ENCODE measurements at regions not wholly inside any gene's neighbourhood (a gene's known extent, or its start where the extent isn't known, plus 50 kb on each side); places are given as distances from the start of the nearest gene placed in this dataset.
A peak's percentile ranks its signal among the peaks of the same experiment; 100 is the strongest.

DNA sequence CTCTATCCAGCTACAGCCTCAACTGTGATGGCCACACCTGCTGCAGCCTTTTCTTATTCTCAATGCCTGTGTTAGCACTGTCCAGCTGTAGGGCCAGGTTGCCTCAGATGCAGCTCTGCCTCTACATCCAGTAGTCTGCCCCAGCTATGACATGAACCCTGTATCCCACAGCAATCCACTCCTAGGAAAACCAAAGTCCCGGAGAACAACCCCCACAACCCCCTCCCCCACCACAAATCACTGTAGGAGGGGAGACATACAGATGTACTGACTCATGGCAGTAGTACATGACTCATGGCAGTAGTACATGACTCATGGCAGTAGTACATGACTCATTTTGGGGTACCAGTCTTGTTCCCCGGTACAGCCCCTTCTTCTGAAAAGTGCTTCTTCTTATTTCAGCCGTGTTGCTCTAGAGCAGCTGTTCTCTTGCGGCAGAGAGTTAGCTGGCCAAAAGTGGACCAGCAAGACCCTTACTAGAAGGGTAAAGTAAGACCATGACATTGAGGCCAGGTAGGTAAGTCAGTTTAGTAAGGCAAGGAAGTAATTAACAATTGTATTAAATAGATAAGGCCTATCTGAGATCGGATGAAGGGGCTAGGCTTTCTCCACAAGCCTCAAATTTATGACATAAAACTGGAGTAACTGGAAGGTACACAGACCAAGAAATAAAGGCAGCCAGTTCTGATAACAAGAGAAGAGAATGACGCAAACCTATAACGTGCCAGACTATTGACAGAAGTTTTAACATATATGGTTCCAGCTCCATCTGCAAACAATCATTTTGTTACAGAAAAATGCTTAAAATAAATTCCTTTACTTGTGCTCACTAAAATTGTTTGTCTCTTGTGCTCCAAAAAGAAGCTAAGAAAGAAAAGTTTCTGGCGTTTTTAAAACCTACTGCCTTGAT, 221.4 kb downstream of the TACR3 start:
- Histone ChIP-seq H3K9ac (ENCODE audit: control insufficient read depth, insufficient read depth, low read length) (no peak overlapping the region), H3K79me2 (ENCODE audit: control insufficient read depth, insufficient read depth, low read length) (no peaks in the 10 kb centered on the region), H3K4me2 (ENCODE audit: control insufficient read depth, insufficient read depth) (peak overlapping the region; percentile 66), H3K36me3 (ENCODE audit: control insufficient read depth in 2 of 2, insufficient read depth in 2 of 2, low read length in 1 of 2) (no peaks in the 10 kb centered on the region), H3K9me3 (replicated peaks; ENCODE audit: control insufficient read depth, insufficient read depth, low read length) (no peaks in the 10 kb centered on the region; the same call in 2 of the 3 replicates), H2AFZ (ENCODE audit: control insufficient read depth, low read depth, low read length) (no peak overlapping the region), H3K4me3 (no peak overlapping the region), H3K27me3 (replicated peaks in 1 of 2; ENCODE audit: control insufficient read depth in 2 of 2, insufficient read depth in 2 of 2, low read length in 1 of 2) (no peaks in the 10 kb centered on the region), H3K4me1 (ENCODE audit: control insufficient read depth, insufficient read depth, low read length) (peaks cover 16% of the 10 kb centered on the region), H4K20me1 (ENCODE audit: control insufficient read depth, insufficient read depth) (no peaks in the 10 kb centered on the region), H3K27ac (ENCODE audit: control insufficient read depth, insufficient read depth) (peak overlapping the region; percentile 6; the same call in 1 of the 2 replicates)
- 1% methylated on average over 8 of the region's 8 CpGs for WGBS (ENCODE audit: insufficient coverage, insufficient replicate concordance, low lambda C conversion rate, missing lambda C conversion rate)
- DNase-seq (ENCODE audit: low read depth, low spot score) (peak; percentile 12), ATAC-seq (peak; percentile 90), FAIRE-seq (peak; percentile 44)
- no TSS peak for BruUV-seq (replicated peaks)
- RAD21 ChIA-PET (ENCODE audit: unreplicated experiment) = no interaction called here
- POLR2A ChIA-PET = no interaction called here
- CTCF ChIA-PET = no interaction called here
- SMC1A ChIA-PET (ENCODE audit: uncharacterized antibody, unreplicated experiment) = no interaction called here
- in situ Hi-C loops (cut with MboI) (no loop called here), intact Hi-C loops (cut with micrococcal nuclease; ENCODE audit: unreplicated experiment) (no loop called here)
- TF ChIP-seq CTCF (IDR thresholded peaks at IDR 0.05 in 2 of 3, conservative IDR thresholded peaks at IDR 0.05 in 1 of 3; ENCODE audit: control insufficient read depth in 2 of 3, extremely low read depth in 1 of 3, insufficient read depth in 1 of 3, low read depth in 3 of 3, low read length in 3 of 3) (no peak), JUNB (IDR thresholded peaks at IDR 0.05) (peak; percentile 100), HDGF (IDR thresholded peaks at IDR 0.05) (no peak), EP300 (IDR thresholded peaks at IDR 0.05; ENCODE audit: borderline replicate concordance in 1 of 2, control insufficient read depth in 1 of 2, low read depth in 2 of 2, low read length in 2 of 2) (peak in 1 of 2 experiments; percentile 75; a peak in 2 of 4 replicates), PML (IDR thresholded peaks at IDR 0.05; ENCODE audit: low read length) (peak; percentile 78; the same call in 1 of the 2 replicates), SMAD5 (IDR thresholded peaks at IDR 0.05; ENCODE audit: low read depth) (peak; percentile 31; the same call in 1 of the 2 replicates), SP1 (IDR thresholded peaks at IDR 0.05; ENCODE audit: low read depth, low read length) (peak; percentile 71), ZNF384 (IDR thresholded peaks at IDR 0.05; ENCODE audit: borderline replicate concordance, low read depth, low read length) (no peak), FOS (IDR thresholded peaks at IDR 0.05; ENCODE audit: borderline replicate concordance, extremely low read depth, insufficient read length) (no peak), ZBED1 (IDR thresholded peaks at IDR 0.05; ENCODE audit: borderline replicate concordance) (peak; percentile 97; the same call in 1 of the 2 replicates), CBX5 (IDR thresholded peaks at IDR 0.05; ENCODE audit: low read depth) (peak; percentile 79), EZH2 (IDR thresholded peaks at IDR 0.05; ENCODE audit: borderline replicate concordance, control insufficient read depth, low read depth, low read length) (no peak), IKZF2 (IDR thresholded peaks at IDR 0.05) (peak; percentile 40 to 62; a peak in 2 of 4 replicates), ATF7 (IDR thresholded peaks at IDR 0.05; ENCODE audit: low read depth) (no peak), EGR1 (IDR thresholded peaks at IDR 0.05; ENCODE audit: borderline replicate concordance in 1 of 2, low read depth in 2 of 2, low read length in 2 of 2) (peak in 1 of 2 experiments; percentile 61; a peak in 2 of 3 replicates), SRF (IDR thresholded peaks at IDR 0.05; ENCODE audit: low read depth in 2 of 2, low read length in 2 of 2) (peak in 1 of 2 experiments; percentile 97; a peak in 2 of 4 replicates), MEF2A (IDR thresholded peaks at IDR 0.05; ENCODE audit: insufficient read depth, low read depth, low read length) (peak; percentile 86), NFYB (IDR thresholded peaks at IDR 0.05; ENCODE audit: insufficient read depth, low read depth, low read length) (no peak), PAX5 (IDR thresholded peaks at IDR 0.05; ENCODE audit: borderline replicate concordance, low read depth, low read length) (peak; percentile 92; the same call in 1 of the 2 replicates), CEBPB (IDR thresholded peaks at IDR 0.05; ENCODE audit: borderline replicate concordance in 1 of 2, low read depth in 2 of 2, low read length in 2 of 2) (peak in 1 of 2 experiments; percentile 88; a peak in 2 of 4 replicates)
- TF ChIP-seq, protein P1, sequence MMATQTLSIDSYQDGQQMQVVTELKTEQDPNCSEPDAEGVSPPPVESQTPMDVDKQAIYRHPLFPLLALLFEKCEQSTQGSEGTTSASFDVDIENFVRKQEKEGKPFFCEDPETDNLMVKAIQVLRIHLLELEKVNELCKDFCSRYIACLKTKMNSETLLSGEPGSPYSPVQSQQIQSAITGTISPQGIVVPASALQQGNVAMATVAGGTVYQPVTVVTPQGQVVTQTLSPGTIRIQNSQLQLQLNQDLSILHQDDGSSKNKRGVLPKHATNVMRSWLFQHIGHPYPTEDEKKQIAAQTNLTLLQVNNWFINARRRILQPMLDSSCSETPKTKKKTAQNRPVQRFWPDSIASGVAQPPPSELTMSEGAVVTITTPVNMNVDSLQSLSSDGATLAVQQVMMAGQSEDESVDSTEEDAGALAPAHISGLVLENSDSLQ (IDR thresholded peaks at IDR 0.05) = no peak

All from GM12878 (cell line).